ENCODE measurements at regions not wholly inside any gene's neighbourhood (a gene's known extent, or its start where the extent isn't known, plus 50 kb on each side); places are given as distances from the start of the nearest gene placed in this dataset.
"Not testable (repeated sequence)": the region's sequence is repeated elsewhere in the genome, so short reads cannot be mapped to it uniquely, and the experiment has no call there.

GRCh38 chr10:43922335-43923280, 273.9 kb upstream of the ZNF32 start:
- no peak for DNase-seq

DNA sequence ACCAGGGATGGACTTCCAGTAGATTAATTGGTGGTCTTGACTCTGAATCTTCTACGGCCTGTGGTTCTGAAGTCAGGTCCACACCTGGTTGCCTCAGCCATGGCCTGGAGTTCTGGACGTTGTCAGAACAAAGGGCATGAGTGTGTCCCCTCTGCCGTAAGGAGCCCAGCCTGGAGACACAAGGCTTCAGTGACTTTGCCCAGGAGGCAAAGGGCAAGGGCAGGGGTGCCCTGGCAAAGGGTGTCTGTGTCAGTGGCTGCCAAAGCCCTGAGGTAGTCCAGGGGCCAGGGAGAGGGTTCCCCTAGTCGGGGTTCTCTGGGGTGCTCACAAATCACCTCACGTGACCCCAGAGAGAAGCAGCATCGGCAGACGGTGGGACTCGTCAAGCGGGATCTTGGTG, 273.2 kb upstream of the ZNF32 start:
- no peak for DNase-seq

DNA sequence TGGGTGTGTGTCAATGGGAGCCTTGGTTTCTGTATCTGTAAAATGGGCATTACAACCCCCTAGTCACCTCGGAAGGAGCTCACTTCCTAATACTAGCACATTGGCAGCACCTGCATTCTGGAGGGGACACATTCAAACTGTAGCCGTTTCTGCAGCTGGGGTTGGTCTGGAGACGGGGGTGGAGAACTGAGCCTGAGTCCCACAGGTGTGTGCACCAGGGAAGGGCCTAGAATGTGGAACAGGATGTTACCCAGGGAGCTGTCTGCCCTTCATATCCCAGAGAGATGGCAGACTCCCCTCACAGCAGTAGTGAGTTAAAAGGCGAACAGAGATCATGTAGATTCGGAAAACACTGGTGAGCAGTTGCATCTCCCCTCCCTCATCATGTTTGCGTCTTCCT, 272.8 kb upstream of the ZNF32 start:
- DNase-seq: no peak

DNA sequence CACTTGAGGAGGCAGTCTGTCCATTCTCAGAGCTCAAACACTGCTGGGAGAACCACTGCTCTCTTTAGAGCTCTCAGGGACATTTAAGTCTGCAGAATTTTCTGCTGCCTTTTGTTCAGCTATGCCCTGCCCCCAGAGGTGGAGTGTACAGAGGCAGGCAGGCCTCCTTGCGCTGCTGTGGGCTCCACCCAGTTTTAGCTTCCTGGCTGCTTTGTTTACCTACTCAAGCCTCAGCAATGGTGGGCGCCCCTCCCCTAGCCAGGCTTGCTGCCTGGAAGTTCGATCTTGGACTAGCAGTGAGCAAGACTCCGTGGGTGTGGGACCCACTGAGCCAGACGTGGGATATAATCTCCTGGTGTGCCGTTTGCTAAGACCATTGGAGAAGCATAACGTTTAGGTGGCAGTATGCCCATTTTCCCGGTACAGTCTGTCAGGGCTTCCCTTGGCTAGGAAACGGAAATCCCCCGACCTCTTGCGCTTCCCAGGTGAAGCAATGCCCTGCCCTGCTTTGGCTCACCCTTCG, 271.6 kb upstream of the ZNF32 start:
- DNase-seq: not testable (repeated sequence)

GRCh38 chr10:43913676-43914235, 265.1 kb upstream of the ZNF32 start:
- DNase-seq: no peak

- no peak for DNase-seq
Observed at GRCh38 chr10:43912469-43912868, 263.8 kb upstream of the ZNF32 start.

- no peak for DNase-seq
Observed at GRCh38 chr10:43906490-43906889, 257.8 kb upstream of the ZNF32 start.

GRCh38 chr10:43905512-43906236, 257.0 kb upstream of the ZNF32 start:
- no peak for DNase-seq

GRCh38 chr10:43904844-43905243, 256.2 kb upstream of the ZNF32 start:
- no peak for DNase-seq

- no peak for DNase-seq
Observed at GRCh38 chr10:43904301-43904700, 255.6 kb upstream of the ZNF32 start.

- DNase-seq: no peak
Observed at GRCh38 chr10:43903451-43903850, 254.8 kb upstream of the ZNF32 start.

DNA sequence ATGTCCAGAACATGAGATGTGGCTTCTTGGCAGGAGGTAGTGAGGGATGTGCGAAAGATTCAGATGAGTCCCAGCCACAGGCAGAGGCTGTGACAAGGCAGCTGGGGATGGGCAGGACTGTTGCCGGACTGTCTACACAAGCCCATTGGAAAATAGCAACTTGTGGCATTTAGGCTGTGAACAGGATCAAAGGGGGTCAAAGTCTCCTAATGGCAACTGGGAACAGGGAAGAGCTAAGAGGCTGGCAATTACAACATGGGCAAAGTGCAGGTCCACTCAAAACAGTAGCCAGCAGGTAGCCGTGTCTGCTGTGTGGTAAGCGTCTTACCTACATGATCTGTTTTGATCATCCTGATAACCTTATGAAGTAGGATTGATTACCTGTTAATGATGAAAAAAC, 254.2 kb upstream of the ZNF32 start:
- DNase-seq: no peak

DNA sequence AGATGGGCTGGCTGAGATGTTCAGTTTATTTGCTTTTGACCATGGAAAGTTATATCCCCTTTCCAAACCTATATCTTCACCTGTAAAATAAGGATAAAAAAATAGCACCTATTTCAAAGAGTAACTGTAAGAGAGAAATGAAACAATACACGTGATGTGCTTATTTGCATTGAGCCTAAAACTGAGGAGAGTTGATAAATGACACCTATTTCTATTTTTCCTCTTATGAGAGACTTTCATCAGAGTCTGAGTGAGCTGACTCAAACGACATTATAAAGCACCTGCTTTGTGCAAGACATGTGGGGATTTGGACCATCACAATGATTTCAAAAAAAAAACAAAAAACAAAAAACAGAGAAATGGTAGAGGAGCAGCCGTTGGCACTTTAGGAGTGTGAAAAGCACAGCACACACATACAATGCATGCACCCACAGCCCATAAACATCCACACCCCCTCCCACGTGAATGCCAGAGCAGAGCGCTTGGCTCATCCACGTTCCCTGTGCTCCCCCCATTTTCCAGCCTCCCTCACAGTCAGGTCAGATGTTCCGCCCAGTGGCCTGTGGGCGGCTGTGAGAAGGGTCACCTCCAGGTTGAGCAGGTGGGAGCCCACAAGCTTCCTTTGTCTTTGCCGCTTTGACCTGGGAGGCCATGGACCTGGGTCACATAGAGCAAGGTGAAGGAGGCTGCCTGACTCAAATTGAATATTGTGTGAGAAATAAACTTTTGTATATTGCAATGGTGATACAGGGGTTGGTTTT, 253.2 kb upstream of the ZNF32 start:
- no peak for DNase-seq

GRCh38 chr10:43901302-43901701, 252.6 kb upstream of the ZNF32 start:
- DNase-seq: no peak

DNA sequence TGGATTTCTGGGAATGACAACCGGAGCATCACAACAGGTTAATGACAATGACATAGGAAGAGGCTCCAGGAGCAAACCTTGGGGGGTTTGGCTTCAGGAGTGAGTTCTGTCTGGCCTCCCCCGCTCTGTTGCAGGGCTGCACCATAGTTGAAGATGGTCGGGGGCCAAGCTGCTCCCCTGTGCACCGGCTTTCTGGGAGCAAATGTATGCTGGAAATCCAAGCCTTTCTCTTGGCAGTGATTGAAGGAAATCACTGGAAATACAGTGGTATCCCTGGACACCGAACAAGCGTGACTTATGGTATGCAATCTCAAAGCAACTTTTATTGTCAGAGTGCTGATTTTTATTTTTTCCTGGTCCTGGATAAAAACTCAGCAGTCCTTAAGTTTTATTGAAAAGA, 251.9 kb upstream of the ZNF32 start:
- DNase-seq: no peak

GRCh38 chr10:43899224-43899959, 250.7 kb upstream of the ZNF32 start:
- no peak for DNase-seq

DNA sequence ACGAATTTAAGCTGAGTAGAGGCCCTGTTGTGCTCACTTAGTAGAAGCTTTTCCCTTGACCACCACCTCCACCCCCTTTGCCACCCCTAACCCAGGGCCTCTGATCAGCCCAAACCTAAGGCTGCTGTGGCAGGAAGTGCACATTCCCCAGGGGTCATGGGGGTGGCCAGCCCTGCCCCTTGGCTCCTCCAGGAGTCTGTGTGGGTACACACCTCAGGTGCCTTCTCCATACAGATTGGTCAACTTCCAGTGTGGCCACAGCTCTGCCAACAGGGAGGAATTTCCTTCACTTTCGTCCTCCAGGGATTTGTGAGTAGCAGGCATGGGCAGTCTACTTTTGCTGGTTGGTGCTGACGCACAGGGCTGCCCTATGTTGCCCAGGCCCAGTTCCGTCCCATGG, 249.9 kb upstream of the ZNF32 start:
- DNase-seq: no peak

- no peak for DNase-seq
Observed at GRCh38 chr10:43897765-43898419, 249.2 kb upstream of the ZNF32 start.

DNA sequence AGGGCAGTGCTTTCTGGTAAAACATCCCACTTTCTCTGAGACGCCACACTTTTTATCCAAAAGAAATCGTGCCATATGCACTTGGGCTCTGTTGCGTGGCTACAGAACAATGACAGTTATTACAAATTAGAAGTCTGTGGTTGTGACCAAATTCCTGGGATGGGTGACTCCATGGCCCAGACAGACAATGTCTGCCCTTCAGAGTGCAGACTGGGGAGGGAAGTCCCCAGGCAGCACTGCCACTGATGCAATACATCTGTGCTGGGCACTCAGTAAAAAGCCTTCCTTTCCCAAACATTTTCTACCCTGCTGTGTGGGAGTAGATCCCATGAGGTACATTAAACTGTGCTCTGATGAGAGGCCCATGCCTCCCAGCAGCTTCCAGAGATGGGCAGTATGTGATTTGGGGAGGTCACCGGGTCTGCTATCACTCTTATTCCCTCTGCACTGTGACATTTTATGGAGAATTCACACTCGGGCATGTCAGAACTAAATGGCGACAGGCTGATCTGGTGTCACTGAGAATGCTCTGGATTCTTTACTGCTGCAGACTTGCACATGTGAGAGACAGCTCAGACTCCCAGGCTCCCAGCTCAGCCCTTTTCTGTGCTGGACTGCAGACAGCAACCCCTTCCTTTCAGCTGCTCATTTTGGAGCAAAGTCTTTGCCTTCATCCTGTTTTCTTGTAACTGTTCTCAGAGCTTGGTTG, 243.5 kb upstream of the ZNF32 start:
- no peak for DNase-seq

DNA sequence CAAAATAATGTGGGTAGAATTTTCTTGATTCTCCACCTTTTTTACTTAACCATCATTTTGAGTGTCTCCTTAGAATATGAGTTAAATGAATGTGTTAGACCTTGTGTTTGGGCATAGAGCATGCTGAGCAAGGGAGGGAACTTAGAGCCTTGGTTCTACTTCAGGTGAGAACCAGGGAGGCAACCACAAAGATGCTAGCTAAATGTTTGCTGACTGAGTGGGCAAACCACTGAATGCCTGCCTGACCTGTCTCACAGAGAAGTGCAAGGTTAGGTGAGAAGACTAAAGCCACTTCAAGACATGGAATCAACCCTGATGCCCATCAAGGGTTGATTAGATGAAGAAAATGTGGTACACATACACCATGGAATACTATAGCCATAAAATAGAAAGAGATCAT, 242.6 kb upstream of the ZNF32 start:
- DNase-seq: no peak

- no peak for DNase-seq
Observed at GRCh38 chr10:43890124-43890523, 241.4 kb upstream of the ZNF32 start.

All from NCI-H2029 treated with DMSO at 0.1 percent for 48 hours (cell line).